Astrocyte (in vitro differentiated cells and primary cell): ENCODE measurements at regions not wholly inside any gene's neighbourhood (a gene's known extent, or its start where the extent isn't known, plus 50 kb on each side); places are given as distances from the start of the nearest gene placed in this dataset.

Experiments
- DNase-seq: peaks from one replicate; pipeline ENCODE4 v3.0.0-alpha.2; 2010; ENCODE audit warnings: low read depth
- FAIRE-seq: peaks from 2 replicates; lab custom pipeline; 2011; peaks lifted over from hg19 to GRCh38; lab: Jason Lieb, UNC
- H2AFZ ChIP-seq: 2 replicates; pipeline ENCODE4 v1.6.0; 2012; ENCODE audit warnings: low read depth, low read length, inconsistent platforms
- H3K27ac ChIP-seq: 2 replicates; pipeline ENCODE4 v1.5.1; 2011; ENCODE audit warnings: low read depth, low read length, inconsistent platforms
- H3K27me3 ChIP-seq: 2 replicates; pipeline ENCODE4 v1.6.0; 2011; ENCODE audit warnings: low read length, inconsistent platforms; ENCODE audit not compliant: insufficient read depth
- H3K36me3 ChIP-seq: 2 replicates; pipeline ENCODE4 v1.5.1; 2011; ENCODE audit warnings: low read length, inconsistent platforms; ENCODE audit not compliant: insufficient read depth
- H3K4me1 ChIP-seq: 2 replicates; pipeline ENCODE4 v1.5.1; 2011; ENCODE audit warnings: low read length, inconsistent platforms; ENCODE audit not compliant: insufficient read depth
- H3K4me2 ChIP-seq: 2 replicates; pipeline ENCODE4 v1.6.0; 2012; ENCODE audit warnings: low read length, inconsistent platforms
- H3K4me3 ChIP-seq: 2 replicates; pipeline ENCODE4 v1.5.1; 2011; ENCODE audit warnings: low read depth, mild to moderate bottlenecking, low read length, inconsistent platforms; ENCODE audit not compliant: insufficient read depth
- H3K79me2 ChIP-seq: 2 replicates; pipeline ENCODE4 v1.6.0; 2012; ENCODE audit warnings: mild to moderate bottlenecking, low read length, inconsistent platforms; ENCODE audit not compliant: insufficient read depth
- H3K9ac ChIP-seq: 2 replicates; pipeline ENCODE4 v1.6.0; 2012; ENCODE audit warnings: mild to moderate bottlenecking, low read length, inconsistent platforms
- H3K9me3 ChIP-seq: 2 replicates; pipeline ENCODE4 v1.5.1; 2012; ENCODE audit warnings: low read depth, mild to moderate bottlenecking, low read length, inconsistent platforms; ENCODE audit not compliant: insufficient read depth
- H4K20me1 ChIP-seq: 2 replicates; pipeline ENCODE4 v1.6.0; 2012; ENCODE audit warnings: low read length, inconsistent platforms; ENCODE audit not compliant: insufficient read depth
- H3K27ac Mint-ChIP-seq: one replicate; pipeline ENCODE4 v1.8.0; 2021; ENCODE audit warnings: mild to moderate bottlenecking, mixed read lengths; ENCODE audit not compliant: unreplicated experiment
- H3K27me3 Mint-ChIP-seq: one replicate; pipeline ENCODE4 v1.8.0; 2021; ENCODE audit warnings: low read depth, mixed read lengths; ENCODE audit not compliant: unreplicated experiment
- H3K36me3 Mint-ChIP-seq: one replicate; pipeline ENCODE4 v1.8.0; 2021; ENCODE audit warnings: low read depth, mixed read lengths; ENCODE audit not compliant: unreplicated experiment
- H3K4me1 Mint-ChIP-seq: one replicate; pipeline ENCODE4 v1.8.0; 2021; ENCODE audit warnings: low read depth, mixed read lengths; ENCODE audit not compliant: unreplicated experiment
- H3K4me3 Mint-ChIP-seq: one replicate; pipeline ENCODE4 v1.8.0; 2021; ENCODE audit warnings: mild to moderate bottlenecking, moderate library complexity, mixed read lengths; ENCODE audit not compliant: unreplicated experiment
- H3K9me3 Mint-ChIP-seq: one replicate; pipeline ENCODE4 v1.8.0; 2021; ENCODE audit warnings: mild to moderate bottlenecking, mixed read lengths; ENCODE audit not compliant: unreplicated experiment
- CTCF ChIP-seq: IDR thresholded peaks from 2 replicates; pipeline ENCODE4 v1.5.1; 2011; ENCODE audit warnings: low read depth, mild to moderate bottlenecking, inconsistent platforms, low read length, moderate library complexity; ENCODE audit not compliant: insufficient read depth
- EZH2 ChIP-seq: IDR thresholded peaks from 2 replicates; pipeline ENCODE4 v1.6.1; 2012; ENCODE audit warnings: mild to moderate bottlenecking, low read length, inconsistent platforms; ENCODE audit not compliant: insufficient read depth

GRCh38 chr3:78178209-78178608, 1138.3 kb downstream of the ROBO2 start:
- Mint-ChIP-seq H3K36me3 (no peaks in the 10 kb centered on the region), H3K9me3 (no peaks in the 10 kb centered on the region), H3K27ac (no peak overlapping the region), H3K4me1 (no peaks in the 10 kb centered on the region), H3K27me3 (no peaks in the 10 kb centered on the region), H3K4me3 (no peak overlapping the region)
- Histone ChIP-seq H3K4me1 (no peaks in the 10 kb centered on the region), H3K27ac (no peak overlapping the region), H2AFZ (no peak overlapping the region), H3K4me3 (no peak overlapping the region), H3K36me3 (no peaks in the 10 kb centered on the region), H3K9ac (no peak overlapping the region), H4K20me1 (no peaks in the 10 kb centered on the region), H3K27me3 (no peaks in the 10 kb centered on the region), H3K4me2 (no peak overlapping the region), H3K79me2 (no peaks in the 10 kb centered on the region), H3K9me3 (no peaks in the 10 kb centered on the region)
- DNase-seq (no peak), FAIRE-seq (no peak)
- no peak for TF ChIP-seq CTCF

- H3K27ac Mint-ChIP-seq, result no peak overlapping the region
Measured at GRCh38 chr3:78178740-78179363, 1139.0 kb downstream of the ROBO2 start.

More at GRCh38 chr3:78178740-78179363, 1139.0 kb downstream of the ROBO2 start:
- H3K9ac ChIP-seq, result no peak overlapping the region
- H3K9me3 Mint-ChIP-seq, result no peaks in the 10 kb centered on the region
- no peaks in the 10 kb centered on the region for H3K4me1 ChIP-seq
- H3K4me3 Mint-ChIP-seq, result no peak overlapping the region
- no peak for FAIRE-seq
- no peak overlapping the region for H3K4me2 ChIP-seq
- DNase-seq, result no peak
- no peak overlapping the region for H3K27ac ChIP-seq
- peaks cover under 1% of the 10 kb centered on the region for H3K4me1 Mint-ChIP-seq
- H4K20me1 ChIP-seq, result no peaks in the 10 kb centered on the region
- H3K36me3 ChIP-seq, result no peaks in the 10 kb centered on the region
- TF ChIP-seq EZH2 (no peak), CTCF (no peak)
- no peaks in the 10 kb centered on the region for H3K27me3 Mint-ChIP-seq
- H3K9me3 ChIP-seq, result no peaks in the 10 kb centered on the region
- H3K27me3 ChIP-seq, result no peaks in the 10 kb centered on the region
- H3K4me3 ChIP-seq, result no peak overlapping the region
- H2AFZ ChIP-seq, result no peak overlapping the region
- no peaks in the 10 kb centered on the region for H3K36me3 Mint-ChIP-seq
- no peaks in the 10 kb centered on the region for H3K79me2 ChIP-seq
